Psoas muscle (tissue), 7 donors: ENCODE measurements at regions not wholly inside any gene's neighbourhood (a gene's known extent, or its start where the extent isn't known, plus 50 kb on each side); places are given as distances from the start of the nearest gene placed in this dataset.

Experiments used
- ATAC-seq, 4 donors: fragments of 200-7000 bp; cut with Tn5 transposase; one replicate each; pipeline ENCODE4 v1.9.1; 2020; ENCODE audit warnings: moderate library complexity in 3 of 4, mild to moderate bottlenecking in 2 of 4
- DNase-seq, 2 donors: peaks; one replicate each; pipeline ENCODE4 v3.0.0-alpha.2; 2020
- H3K27ac ChIP-seq: fragments of 200-600 bp; one replicate; pipeline ENCODE4 v1.8.0; 2022
- H3K27me3 ChIP-seq, 3 donors: fragments of 200-600 bp in 1 of 3; one replicate each; pipeline versions ENCODE4 v1.6.1 to v1.8.0; 2013 to 2022; ENCODE audit warnings: low read length in 2 of 3, mild to moderate bottlenecking in 2 of 3, moderate library complexity in 1 of 3; ENCODE audit not compliant: insufficient read depth in 3 of 3
- H3K36me3 ChIP-seq, 2 donors: fragments of 200-600 bp in 1 of 2; one replicate each; pipeline versions ENCODE4 v1.6.1 to v1.8.0; 2013 to 2022; ENCODE audit warnings: low read depth in 1 of 2, mild to moderate bottlenecking in 1 of 2, moderate library complexity in 1 of 2; ENCODE audit not compliant: insufficient read depth in 1 of 2
- H3K4me1 ChIP-seq: fragments of 200-600 bp; one replicate; pipeline ENCODE4 v1.8.0; 2022
- H3K4me3 ChIP-seq: fragments of 200-600 bp; one replicate; pipeline ENCODE4 v1.8.0; 2022; ENCODE audit warnings: mild to moderate bottlenecking
- H3K9me3 ChIP-seq: fragments of 200-600 bp; one replicate; pipeline ENCODE4 v1.8.0; 2022
- WGBS, 3 donors: extraction: QIAGEN DNeasy Blood & Tissue Kit; methylation state at CpG; one replicate each; pipeline versions ENCODE4 v1.1.6 to v1.1.7; 2013; 5-methylcytosine and 5-hydroxymethylcytosine counted together
- intact Hi-C, 2 donors: fragments of 100-400 bp; cut with DNase I; formaldehyde crosslinking; loops; one replicate each; pipeline versions ENCODE4 v1.11.0 to v1.14.2; 2022
- TF ChIP-seq, protein P1 (sequence below): fragments of 200-600 bp; IDR thresholded peaks from one replicate; pipeline ENCODE4 v1.8.0; 2022; ENCODE audit warnings: antibody characterized with exemption
- donor health status: healthy with polysubstance abuse.
- donor health status: DM: no; HTN: no; CAD: no; lungs with moderate emphysema.
- donor health status: Bipolar disorder and iron deficiency.
- donor health status: healthy.
- donor health status: DM: yes; HTN: yes; CAD: no.
- donor health status: DM: no; HTN: no; CAD: no.
- donor health status: DM: yes; HTN: yes; CAD: no.

- WGBS, 3 donors = 36 to 43% (median 42%) methylated on average over 1 of the region's 1 CpG
- no peaks in the 10 kb centered on the region for H3K36me3 ChIP-seq
- ATAC-seq = peak in 1 of 4 donors; percentile 43
- DNase-seq = peak in 1 of 2 donors; percentile 55
- no peaks in the 10 kb centered on the region for H3K4me1 ChIP-seq
- H3K27me3 ChIP-seq = no peaks in the 10 kb centered on the region
- no peak overlapping the region for H3K4me3 ChIP-seq
- no peak overlapping the region for H3K27ac ChIP-seq
- peaks cover 19% of the 10 kb centered on the region for H3K9me3 ChIP-seq
- intact Hi-C loops = no loop called here
- TF ChIP-seq, protein P1, sequence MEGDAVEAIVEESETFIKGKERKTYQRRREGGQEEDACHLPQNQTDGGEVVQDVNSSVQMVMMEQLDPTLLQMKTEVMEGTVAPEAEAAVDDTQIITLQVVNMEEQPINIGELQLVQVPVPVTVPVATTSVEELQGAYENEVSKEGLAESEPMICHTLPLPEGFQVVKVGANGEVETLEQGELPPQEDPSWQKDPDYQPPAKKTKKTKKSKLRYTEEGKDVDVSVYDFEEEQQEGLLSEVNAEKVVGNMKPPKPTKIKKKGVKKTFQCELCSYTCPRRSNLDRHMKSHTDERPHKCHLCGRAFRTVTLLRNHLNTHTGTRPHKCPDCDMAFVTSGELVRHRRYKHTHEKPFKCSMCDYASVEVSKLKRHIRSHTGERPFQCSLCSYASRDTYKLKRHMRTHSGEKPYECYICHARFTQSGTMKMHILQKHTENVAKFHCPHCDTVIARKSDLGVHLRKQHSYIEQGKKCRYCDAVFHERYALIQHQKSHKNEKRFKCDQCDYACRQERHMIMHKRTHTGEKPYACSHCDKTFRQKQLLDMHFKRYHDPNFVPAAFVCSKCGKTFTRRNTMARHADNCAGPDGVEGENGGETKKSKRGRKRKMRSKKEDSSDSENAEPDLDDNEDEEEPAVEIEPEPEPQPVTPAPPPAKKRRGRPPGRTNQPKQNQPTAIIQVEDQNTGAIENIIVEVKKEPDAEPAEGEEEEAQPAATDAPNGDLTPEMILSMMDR = no peak
These were observed 1537.4 kb downstream of the NCAM2 start for GRCh38 chr21:22535630-22536029.

DNA sequence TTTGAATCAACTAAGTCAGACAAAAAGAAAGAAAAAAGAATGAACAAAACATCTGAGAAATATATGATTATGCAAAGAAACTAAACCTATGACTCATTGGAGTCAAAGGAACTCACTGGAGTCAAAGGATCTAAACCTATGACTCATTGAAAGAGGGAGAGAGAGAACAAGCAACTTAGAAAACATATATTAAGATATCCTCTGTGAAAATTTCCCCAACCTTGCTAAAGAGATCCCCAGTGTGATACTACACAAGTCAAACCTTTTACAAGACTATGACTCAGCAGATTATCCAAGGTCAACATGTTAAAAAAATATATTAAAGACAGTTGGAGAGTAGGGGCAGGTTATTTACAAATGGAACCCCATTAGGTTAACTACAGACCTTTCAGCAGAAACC lies 1538.3 kb downstream of the NCAM2 start:
- H3K36me3 ChIP-seq = no peaks in the 10 kb centered on the region
- DNase-seq (no peak), ATAC-seq (no peak)
- H3K9me3 ChIP-seq = peaks cover 19% of the 10 kb centered on the region
- intact Hi-C loops = no loop called here
- no peaks in the 10 kb centered on the region for H3K27me3 ChIP-seq
- TF ChIP-seq, protein P1 = no peak
- no peak overlapping the region for H3K4me3 ChIP-seq
- H3K27ac ChIP-seq = no peak overlapping the region
- no peaks in the 10 kb centered on the region for H3K4me1 ChIP-seq

GRCh38 chr21:22544747-22545146 lies 1546.5 kb downstream of the NCAM2 start:
- WGBS, 3 donors = 45 to 52% (median 50%) methylated on average over 2 of the region's 2 CpGs
- no peaks in the 10 kb centered on the region for H3K27me3 ChIP-seq
- no peak overlapping the region for H3K27ac ChIP-seq
- intact Hi-C loops = no loop called here
- TF ChIP-seq, protein P1 = no peak
- DNase-seq = no peak
- no peak overlapping the region for H3K4me3 ChIP-seq
- H3K4me1 ChIP-seq = no peaks in the 10 kb centered on the region
- peaks cover 1% of the 10 kb centered on the region for H3K9me3 ChIP-seq
- H3K36me3 ChIP-seq = no peaks in the 10 kb centered on the region
- ATAC-seq = no peak

DNA sequence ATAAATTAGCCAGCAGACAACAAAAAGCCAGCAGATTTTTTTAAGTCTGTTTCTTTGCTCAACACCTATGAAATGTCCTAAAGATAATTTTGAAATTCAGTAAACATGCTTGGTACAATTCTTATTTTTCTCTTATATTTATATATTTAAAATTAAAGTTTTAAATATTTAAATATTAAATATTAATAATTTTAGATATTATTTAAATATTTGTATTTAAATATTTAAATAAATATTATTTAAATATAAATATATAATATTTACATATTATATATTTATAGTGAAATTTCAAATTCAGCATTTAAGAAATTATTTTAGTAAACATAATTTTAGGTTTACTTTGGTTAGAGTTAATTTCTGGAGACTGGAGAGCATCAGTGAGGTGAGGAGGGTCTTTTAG lies 1554.2 kb downstream of the NCAM2 start:
- DNase-seq (no peak), ATAC-seq (no peak)
- H3K4me1 ChIP-seq = no peaks in the 10 kb centered on the region
- no peaks in the 10 kb centered on the region for H3K9me3 ChIP-seq
- TF ChIP-seq, protein P1 = no peak
- H3K27ac ChIP-seq = no peak overlapping the region
- H3K27me3 ChIP-seq = no peaks in the 10 kb centered on the region
- H3K36me3 ChIP-seq = no peaks in the 10 kb centered on the region
- no peak overlapping the region for H3K4me3 ChIP-seq
- intact Hi-C loops = no loop called here

GRCh38 chr21:22554690-22555316 lies 1556.6 kb downstream of the NCAM2 start:
- H3K36me3 ChIP-seq = no peaks in the 10 kb centered on the region
- DNase-seq = no peak
- no peak overlapping the region for H3K27ac ChIP-seq
- 64 to 76% (median 66%) methylated on average over 6 of the region's 6 CpGs for WGBS, 3 donors
- no peak for ATAC-seq
- intact Hi-C loops = no loop called here
- H3K27me3 ChIP-seq = no peaks in the 10 kb centered on the region
- TF ChIP-seq, protein P1 = no peak
- H3K9me3 ChIP-seq = no peaks in the 10 kb centered on the region
- no peak overlapping the region for H3K4me3 ChIP-seq
- H3K4me1 ChIP-seq = no peaks in the 10 kb centered on the region
